Dendritic cell treated with granulocyte-macrophage colony-stimulating factor and Interleukin-4, amounts not matched to agents 40 ng/mL and 50 ng/mL, for 4 days (primary cell): ENCODE measurements at regions not wholly inside any gene's neighbourhood (a gene's known extent, or its start where the extent isn't known, plus 50 kb on each side); places are given as distances from the start of the nearest gene placed in this dataset.

ENCODE experiments used
- H3K27ac Mint-ChIP-seq: one replicate; pipeline ENCODE4 v1.8.0; 2022; ENCODE audit warnings: mild to moderate bottlenecking, mixed read lengths
- H3K27me3 Mint-ChIP-seq: one replicate; pipeline ENCODE4 v1.8.0; 2022; ENCODE audit warnings: mild to moderate bottlenecking, mixed read lengths
- H3K36me3 Mint-ChIP-seq: one replicate; pipeline ENCODE4 v1.8.0; 2022; ENCODE audit warnings: low read depth, mixed read lengths
- H3K4me1 Mint-ChIP-seq: one replicate; pipeline ENCODE4 v1.8.0; 2022; ENCODE audit warnings: low read depth, mixed read lengths
- H3K4me3 Mint-ChIP-seq: one replicate; pipeline ENCODE4 v1.8.0; 2022; ENCODE audit warnings: mild to moderate bottlenecking, moderate library complexity, mixed read lengths
- H3K9me3 Mint-ChIP-seq: one replicate; pipeline ENCODE4 v1.8.0; 2022; ENCODE audit warnings: mixed read lengths
- intact Hi-C: fragments of 100-400 bp; cut with micrococcal nuclease; formaldehyde crosslinking; loops from one replicate; pipeline ENCODE4 v1.15.0; 2022

DNA sequence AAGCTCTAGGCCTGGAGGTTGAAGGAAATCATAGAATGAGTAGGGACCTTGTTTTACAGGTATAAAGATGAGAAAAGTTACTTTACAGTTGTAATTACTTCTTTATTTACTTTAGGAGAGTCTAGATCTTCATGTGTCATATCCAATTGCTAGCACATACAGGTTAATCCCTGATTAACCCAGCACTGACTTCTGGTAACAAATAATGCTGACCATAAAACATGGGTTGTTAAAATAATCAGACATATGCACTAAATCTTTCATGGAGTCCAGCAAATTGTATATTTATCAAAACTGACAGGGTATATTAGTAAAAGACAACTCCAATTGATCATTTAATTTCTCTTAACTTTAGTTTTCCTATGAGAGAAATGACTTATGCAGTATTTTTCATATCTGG is 245.2 kb downstream of the NFKBIZ start:
- intact Hi-C loops: no loop called here
- no peak overlapping the region for H3K4me3 Mint-ChIP-seq
- H3K27me3 Mint-ChIP-seq: no peaks in the 10 kb centered on the region
- no peaks in the 10 kb centered on the region for H3K9me3 Mint-ChIP-seq
- no peaks in the 10 kb centered on the region for H3K36me3 Mint-ChIP-seq
- H3K4me1 Mint-ChIP-seq: peaks cover 9% of the 10 kb centered on the region
- H3K27ac Mint-ChIP-seq: no peak overlapping the region

- intact Hi-C loops: no loop called here
- H3K27me3 Mint-ChIP-seq: no peaks in the 10 kb centered on the region
- no peak overlapping the region for H3K4me3 Mint-ChIP-seq
- peaks cover 9% of the 10 kb centered on the region for H3K4me1 Mint-ChIP-seq
- H3K36me3 Mint-ChIP-seq: no peaks in the 10 kb centered on the region
- no peaks in the 10 kb centered on the region for H3K9me3 Mint-ChIP-seq
- H3K27ac Mint-ChIP-seq: no peak overlapping the region
Observed at GRCh38 chr3:102095383-102095782, 246.1 kb downstream of the NFKBIZ start.

- intact Hi-C loops: no loop called here
- Mint-ChIP-seq H3K4me3 (no peak overlapping the region), H3K27ac (no peak overlapping the region), H3K4me1 (peaks cover 9% of the 10 kb centered on the region), H3K9me3 (no peaks in the 10 kb centered on the region), H3K27me3 (no peaks in the 10 kb centered on the region), H3K36me3 (no peaks in the 10 kb centered on the region)
Observed at GRCh38 chr3:102096066-102096465, 246.8 kb downstream of the NFKBIZ start.

DNA sequence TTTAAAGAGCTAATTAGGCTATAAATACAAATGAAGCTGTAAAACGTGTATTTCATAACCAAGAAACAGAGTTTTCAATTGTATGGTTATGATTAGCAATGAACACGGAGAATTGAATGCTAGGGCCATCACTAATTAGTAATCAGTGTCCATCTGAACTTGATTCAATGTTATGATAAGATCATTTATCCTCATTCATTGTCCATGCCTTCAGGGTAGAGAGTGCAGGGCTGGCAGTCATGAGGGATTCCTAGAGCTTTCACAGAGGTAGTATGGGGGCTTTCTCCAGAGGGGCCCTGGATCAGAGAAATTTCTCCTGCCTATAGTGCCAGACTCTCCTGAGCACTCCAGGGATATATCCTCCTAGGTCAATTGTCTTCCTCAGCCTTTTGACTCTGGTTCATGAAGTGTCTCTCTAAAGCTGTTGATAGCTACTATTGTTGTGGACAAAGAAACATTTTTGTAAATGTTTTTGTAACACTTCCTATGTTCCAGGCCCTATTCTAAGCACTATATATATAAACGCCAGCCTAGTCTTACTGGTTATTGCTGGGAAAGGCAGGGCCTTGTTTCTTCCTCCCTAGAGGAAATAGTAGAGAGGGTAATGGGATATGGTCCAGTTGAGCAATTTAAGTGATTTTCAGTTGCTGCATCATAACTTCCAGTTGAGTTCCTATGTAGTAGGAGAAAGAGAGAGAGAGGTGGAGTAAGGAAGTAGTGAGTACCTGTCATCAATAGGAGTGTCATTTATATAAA is 249.0 kb downstream of the NFKBIZ start:
- H3K36me3 Mint-ChIP-seq: no peaks in the 10 kb centered on the region
- H3K27me3 Mint-ChIP-seq: no peaks in the 10 kb centered on the region
- H3K4me1 Mint-ChIP-seq: peaks cover 2% of the 10 kb centered on the region
- no peak overlapping the region for H3K27ac Mint-ChIP-seq
- intact Hi-C loops: no loop called here
- no peaks in the 10 kb centered on the region for H3K9me3 Mint-ChIP-seq
- no peak overlapping the region for H3K4me3 Mint-ChIP-seq

DNA sequence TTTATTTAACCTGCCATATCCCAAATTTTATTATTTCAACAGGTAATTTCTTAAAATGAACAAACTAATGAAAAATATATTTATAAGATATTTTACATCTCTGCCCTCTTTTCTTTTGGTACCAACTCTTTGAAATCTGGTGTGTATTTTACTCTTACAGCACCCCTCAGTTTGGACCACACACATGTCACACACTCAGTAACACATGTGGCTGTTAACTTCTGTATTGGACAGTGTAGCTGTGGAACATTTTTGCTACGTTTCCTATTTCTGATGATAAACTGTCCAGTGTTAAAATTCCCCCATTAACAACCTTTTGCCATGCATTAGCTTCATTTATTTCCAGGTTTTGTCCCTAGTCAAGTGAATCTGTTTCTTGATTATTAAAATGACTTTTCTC is 250.6 kb downstream of the NFKBIZ start:
- Mint-ChIP-seq H3K36me3 (no peaks in the 10 kb centered on the region), H3K4me1 (peaks cover 5% of the 10 kb centered on the region), H3K27me3 (no peaks in the 10 kb centered on the region), H3K27ac (no peak overlapping the region), H3K9me3 (no peaks in the 10 kb centered on the region), H3K4me3 (no peak overlapping the region)
- intact Hi-C loops: no loop called here

GRCh38 chr3:102102394-102102793 is 253.1 kb downstream of the NFKBIZ start:
- no peak overlapping the region for H3K4me3 Mint-ChIP-seq
- peaks cover 11% of the 10 kb centered on the region for H3K9me3 Mint-ChIP-seq
- H3K27ac Mint-ChIP-seq: no peak overlapping the region
- no peaks in the 10 kb centered on the region for H3K36me3 Mint-ChIP-seq
- intact Hi-C loops: no loop called here
- no peaks in the 10 kb centered on the region for H3K27me3 Mint-ChIP-seq
- peaks cover 13% of the 10 kb centered on the region for H3K4me1 Mint-ChIP-seq

GRCh38 chr3:102104033-102104432 is 254.7 kb downstream of the NFKBIZ start:
- no peak overlapping the region for H3K27ac Mint-ChIP-seq
- H3K36me3 Mint-ChIP-seq: no peaks in the 10 kb centered on the region
- H3K4me1 Mint-ChIP-seq: peaks cover 13% of the 10 kb centered on the region
- peaks cover 14% of the 10 kb centered on the region for H3K9me3 Mint-ChIP-seq
- no peak overlapping the region for H3K4me3 Mint-ChIP-seq
- H3K27me3 Mint-ChIP-seq: no peaks in the 10 kb centered on the region
- intact Hi-C loops: no loop called here

- Mint-ChIP-seq H3K4me1 (peaks cover 13% of the 10 kb centered on the region), H3K4me3 (no peak overlapping the region), H3K36me3 (no peaks in the 10 kb centered on the region), H3K9me3 (peaks cover 14% of the 10 kb centered on the region), H3K27ac (no peak overlapping the region), H3K27me3 (no peaks in the 10 kb centered on the region)
- intact Hi-C loops: no loop called here
Observed at GRCh38 chr3:102105193-102105592, 255.9 kb downstream of the NFKBIZ start.

- peaks cover 14% of the 10 kb centered on the region for H3K9me3 Mint-ChIP-seq
- no peak overlapping the region for H3K27ac Mint-ChIP-seq
- H3K36me3 Mint-ChIP-seq: no peaks in the 10 kb centered on the region
- intact Hi-C loops: no loop called here
- H3K27me3 Mint-ChIP-seq: no peaks in the 10 kb centered on the region
- no peak overlapping the region for H3K4me3 Mint-ChIP-seq
- H3K4me1 Mint-ChIP-seq: peaks cover 13% of the 10 kb centered on the region
Observed at GRCh38 chr3:102106416-102107097, 257.2 kb downstream of the NFKBIZ start.

DNA sequence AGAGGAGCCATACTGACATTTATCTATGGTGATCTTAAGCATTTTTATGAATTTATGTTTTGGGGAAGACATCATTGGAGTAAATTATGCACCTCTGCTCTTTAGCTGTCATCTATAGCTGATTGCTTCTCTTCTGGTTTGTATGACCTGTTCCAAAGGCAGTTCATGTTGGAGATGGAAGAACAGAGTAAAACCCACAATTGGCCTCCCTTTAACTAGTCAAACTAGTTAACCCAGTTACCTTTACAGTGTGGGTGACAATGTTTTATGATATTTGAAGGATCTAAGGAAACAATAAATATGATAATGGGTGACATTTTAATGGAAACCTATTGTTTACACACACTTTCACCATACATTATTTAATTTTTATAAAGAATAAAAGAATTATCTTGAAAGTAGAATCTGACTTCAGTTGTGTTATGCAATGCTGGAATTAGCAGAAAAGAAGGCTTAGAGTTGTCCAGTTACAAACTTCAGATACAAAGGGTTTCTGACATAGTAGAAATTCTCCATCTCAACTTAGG is 263.5 kb downstream of the NFKBIZ start:
- Mint-ChIP-seq H3K36me3 (no peaks in the 10 kb centered on the region), H3K27ac (no peak overlapping the region), H3K27me3 (peaks cover 5% of the 10 kb centered on the region), H3K9me3 (no peaks in the 10 kb centered on the region), H3K4me3 (no peak overlapping the region), H3K4me1 (peaks cover 10% of the 10 kb centered on the region)
- intact Hi-C loops: no loop called here

DNA sequence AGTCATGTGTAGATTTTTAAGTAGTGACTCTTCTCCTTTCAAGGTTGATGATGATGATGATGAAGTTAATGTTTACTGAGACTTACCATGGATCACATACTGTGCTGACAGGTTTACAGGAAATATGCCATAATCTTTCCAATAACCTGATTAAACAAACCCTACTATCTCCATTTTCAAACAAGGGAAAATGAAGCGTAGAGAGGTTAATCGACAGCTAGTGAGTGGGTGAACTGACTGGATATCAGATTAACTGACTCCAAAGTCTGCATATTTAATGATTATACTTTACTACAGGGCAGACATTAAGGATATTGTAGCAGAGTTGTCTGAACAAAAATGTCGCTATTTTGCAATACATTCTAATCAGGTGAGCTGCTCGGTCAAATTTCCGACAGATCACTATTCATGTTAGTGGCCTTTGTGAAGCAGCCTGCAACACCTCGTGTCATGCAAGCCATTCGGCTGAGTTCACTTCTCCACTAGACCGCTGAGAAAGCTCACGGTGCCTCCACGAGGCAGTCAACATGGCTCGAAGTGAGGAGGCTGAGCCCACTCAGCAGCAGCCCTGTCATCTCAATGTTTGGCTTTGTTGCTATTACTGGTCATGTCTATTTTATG is 264.2 kb downstream of the NFKBIZ start:
- H3K27ac Mint-ChIP-seq: no peak overlapping the region
- no peaks in the 10 kb centered on the region for H3K9me3 Mint-ChIP-seq
- H3K27me3 Mint-ChIP-seq: peaks cover 5% of the 10 kb centered on the region
- intact Hi-C loops: no loop called here
- no peak overlapping the region for H3K4me3 Mint-ChIP-seq
- H3K4me1 Mint-ChIP-seq: peaks cover 10% of the 10 kb centered on the region
- no peaks in the 10 kb centered on the region for H3K36me3 Mint-ChIP-seq

GRCh38 chr3:102114264-102114979 is 265.1 kb downstream of the NFKBIZ start:
- peak overlapping the region; percentile 32 for H3K27ac Mint-ChIP-seq
- peaks cover 10% of the 10 kb centered on the region for H3K4me1 Mint-ChIP-seq
- intact Hi-C loops: no loop called here
- H3K4me3 Mint-ChIP-seq: no peak overlapping the region
- H3K27me3 Mint-ChIP-seq: peaks cover 5% of the 10 kb centered on the region
- no peaks in the 10 kb centered on the region for H3K9me3 Mint-ChIP-seq
- H3K36me3 Mint-ChIP-seq: no peaks in the 10 kb centered on the region

DNA sequence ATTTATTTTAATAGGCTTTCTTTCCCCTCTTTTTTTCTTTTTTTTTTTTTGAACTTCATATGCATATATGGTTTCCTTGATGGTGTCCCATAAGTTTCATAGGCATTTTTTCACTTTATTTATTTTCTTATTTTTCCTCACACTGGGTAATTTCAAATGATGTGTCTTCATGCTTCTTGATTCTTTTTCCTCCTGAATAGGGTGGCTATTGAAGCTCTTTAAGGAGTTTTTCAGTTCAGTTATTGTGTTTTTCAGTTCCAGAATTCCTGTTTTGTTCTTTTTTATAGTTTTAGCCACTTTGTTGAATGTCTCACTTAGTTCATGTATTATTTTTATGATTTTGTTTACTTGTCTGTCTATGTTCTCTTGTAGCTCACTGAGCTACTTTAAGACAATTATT is 273.2 kb downstream of the NFKBIZ start:
- intact Hi-C loops: no loop called here
- no peaks in the 10 kb centered on the region for H3K4me1 Mint-ChIP-seq
- H3K36me3 Mint-ChIP-seq: peaks cover 12% of the 10 kb centered on the region
- no peaks in the 10 kb centered on the region for H3K27me3 Mint-ChIP-seq
- no peak overlapping the region for H3K4me3 Mint-ChIP-seq
- H3K9me3 Mint-ChIP-seq: peaks cover 26% of the 10 kb centered on the region
- H3K27ac Mint-ChIP-seq: no peak overlapping the region
